AG20443 (cell line): ENCODE measurements at regions not wholly inside any gene's neighbourhood (a gene's known extent, or its start where the extent isn't known, plus 50 kb on each side); places are given as distances from the start of the nearest gene placed in this dataset.
"Not testable (repeated sequence)": the region's sequence is repeated elsewhere in the genome, so short reads cannot be mapped to it uniquely, and the experiment has no call there.

Experiments
- DNase-seq: peaks from one replicate; pipeline ENCODE4 v3.0.0; 2012; ENCODE audit warnings: low spot score, mixed read lengths

GRCh38 chr18:52200921-52201663 lies 138.9 kb upstream of the DCC start:
- no peak for DNase-seq

GRCh38 chr18:52208646-52209045 lies 131.4 kb upstream of the DCC start:
- DNase-seq = no peak

- no peak for DNase-seq
Observed at GRCh38 chr18:52216109-52216508, 123.9 kb upstream of the DCC start.

- no peak for DNase-seq
Observed at GRCh38 chr18:52216666-52217065, 123.3 kb upstream of the DCC start.

- no peak for DNase-seq
Observed at GRCh38 chr18:52219102-52219501, 120.9 kb upstream of the DCC start.

- DNase-seq = no peak
Observed at GRCh38 chr18:52220062-52220591, 119.9 kb upstream of the DCC start.

GRCh38 chr18:52222211-52222610 lies 117.8 kb upstream of the DCC start:
- DNase-seq = no peak

GRCh38 chr18:52227536-52227935 lies 112.5 kb upstream of the DCC start:
- no peak for DNase-seq

GRCh38 chr18:52228166-52228565 lies 111.8 kb upstream of the DCC start:
- no peak for DNase-seq

- DNase-seq = peak; percentile 41
Observed at GRCh38 chr18:52236131-52236530, 103.9 kb upstream of the DCC start.

GRCh38 chr18:52237551-52237950 lies 102.4 kb upstream of the DCC start:
- peak; percentile 32 for DNase-seq

GRCh38 chr18:52242711-52243110 lies 97.3 kb upstream of the DCC start:
- no peak for DNase-seq

GRCh38 chr18:52244658-52245057 lies 95.3 kb upstream of the DCC start:
- no peak for DNase-seq

GRCh38 chr18:52254367-52254766 lies 85.6 kb upstream of the DCC start:
- DNase-seq = no peak

- not testable (repeated sequence) for DNase-seq
Observed at GRCh38 chr18:52257417-52257816, 82.6 kb upstream of the DCC start.

GRCh38 chr18:52275817-52276216 lies 64.2 kb upstream of the DCC start:
- DNase-seq = no peak

- no peak for DNase-seq
Observed at GRCh38 chr18:52277785-52278184, 62.2 kb upstream of the DCC start.

GRCh38 chr18:52278191-52278590 lies 61.8 kb upstream of the DCC start:
- DNase-seq = no peak

- DNase-seq = no peak
Observed at GRCh38 chr18:52280702-52281101, 59.3 kb upstream of the DCC start.

GRCh38 chr18:52283927-52284326 lies 56.1 kb upstream of the DCC start:
- DNase-seq = no peak

GRCh38 chr18:52286675-52287074 lies 53.3 kb upstream of the DCC start:
- no peak for DNase-seq

GRCh38 chr18:52287151-52287550 lies 52.8 kb upstream of the DCC start:
- no peak for DNase-seq

GRCh38 chr18:52288403-52289004 lies 51.5 kb upstream of the DCC start:
- peak; percentile 9 for DNase-seq

GRCh38 chr18:52289392-52289791 lies 50.6 kb upstream of the DCC start:
- DNase-seq = no peak
